COLO829 (cell line): ENCODE measurements at regions not wholly inside any gene's neighbourhood (a gene's known extent, or its start where the extent isn't known, plus 50 kb on each side); places are given as distances from the start of the nearest gene placed in this dataset.

ENCODE experiments used
- DNase-seq: peaks from one replicate; pipeline ENCODE4 v3.0.0; 2012; ENCODE audit warnings: low spot score

DNA sequence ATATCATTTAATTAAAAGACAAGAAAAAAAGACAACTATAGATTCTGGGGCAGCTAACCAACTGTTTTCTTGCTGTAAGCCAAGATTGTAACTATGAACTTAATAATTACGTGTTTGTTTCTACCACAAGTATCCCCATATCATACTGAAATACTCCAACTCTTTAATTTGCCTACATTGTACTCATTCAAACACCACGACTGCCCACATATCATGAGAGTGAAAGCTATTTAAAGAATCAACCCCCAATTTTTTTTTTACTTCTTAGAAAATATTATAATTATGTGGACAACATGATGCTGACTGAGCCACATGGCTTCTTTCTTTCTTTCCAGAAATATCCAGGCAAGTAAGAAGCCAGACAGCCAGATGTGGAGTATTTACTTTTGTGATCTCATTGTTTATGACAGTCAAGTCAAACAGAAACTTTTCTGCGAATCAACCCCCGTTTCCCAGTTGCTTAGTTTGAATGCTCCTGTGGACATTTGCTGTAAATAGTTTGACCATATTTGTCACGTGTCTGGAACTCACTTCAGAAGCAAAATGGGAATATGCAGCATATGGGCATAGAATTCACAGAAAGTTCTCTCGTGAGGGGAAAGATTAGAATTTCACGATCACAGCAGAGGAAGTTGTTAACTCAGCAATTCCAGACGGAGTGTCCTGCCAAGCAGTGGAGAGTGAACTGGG is 126.8 kb upstream of the PSMD7 start:
- DNase-seq = no peak

DNA sequence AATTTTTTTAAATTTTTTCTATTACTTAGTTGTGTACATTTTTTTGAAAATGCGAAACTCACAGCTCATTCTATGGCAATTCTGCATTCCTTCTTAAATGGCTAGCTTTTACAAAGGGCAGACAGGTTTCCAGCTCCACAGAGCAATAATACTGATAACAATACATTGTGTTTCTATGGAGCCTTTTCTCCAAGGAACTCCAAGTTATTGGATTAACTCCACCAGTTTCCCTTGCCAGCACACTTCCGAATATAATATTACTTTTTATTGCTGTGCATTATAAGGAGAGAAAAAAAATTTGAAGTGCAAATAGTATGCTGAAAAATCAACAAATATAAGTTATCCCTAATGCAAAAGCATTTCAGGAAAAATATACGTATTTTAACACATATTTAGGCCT is 127.5 kb upstream of the PSMD7 start:
- DNase-seq = no peak

DNA sequence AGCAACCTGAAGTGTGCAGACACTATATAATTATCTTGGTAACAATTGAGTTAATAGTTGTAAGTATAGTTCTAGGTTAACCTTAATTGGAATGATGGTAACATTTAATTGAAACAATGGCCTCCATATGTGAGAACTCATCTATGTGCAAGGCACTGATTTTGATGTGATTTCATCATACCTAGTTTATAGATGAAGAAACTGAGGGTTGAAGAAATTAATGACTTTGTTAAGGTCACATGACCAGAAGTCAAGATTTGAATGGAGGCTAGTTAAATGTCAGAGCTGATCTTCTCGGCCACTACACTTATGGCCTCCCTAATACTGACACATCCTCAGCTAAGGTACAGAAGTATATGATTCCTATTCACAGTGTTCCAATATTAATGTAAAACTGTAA is 128.2 kb upstream of the PSMD7 start:
- no peak for DNase-seq

- no peak for DNase-seq
Measured at GRCh38 chr16:74166456-74166855, 130.2 kb upstream of the PSMD7 start.

GRCh38 chr16:74165566-74166080 is 131.0 kb upstream of the PSMD7 start:
- DNase-seq = no peak

DNA sequence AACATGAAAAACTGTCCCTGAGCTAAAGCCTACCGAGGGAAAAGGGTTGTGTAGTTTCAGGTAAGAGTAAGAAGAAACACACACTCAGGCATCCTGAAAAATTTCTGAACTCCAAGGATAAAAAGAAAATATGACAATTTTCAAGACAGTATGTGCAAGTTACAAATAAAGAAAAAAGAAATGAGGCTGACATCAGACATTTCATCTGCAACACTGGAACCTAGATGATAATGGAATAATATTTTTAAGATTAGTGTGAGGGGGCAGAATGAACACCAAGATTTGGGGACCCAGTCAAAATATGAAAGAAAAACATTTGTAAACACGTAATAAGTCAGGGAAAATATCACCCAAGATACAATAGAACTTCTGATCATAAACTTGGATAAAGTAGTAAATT is 135.9 kb upstream of the PSMD7 start:
- DNase-seq = no peak

GRCh38 chr16:74153773-74154172 is 142.8 kb upstream of the PSMD7 start:
- DNase-seq = no peak

- no peak for DNase-seq
Measured at GRCh38 chr16:74146643-74147042, 150.0 kb upstream of the PSMD7 start.

DNA sequence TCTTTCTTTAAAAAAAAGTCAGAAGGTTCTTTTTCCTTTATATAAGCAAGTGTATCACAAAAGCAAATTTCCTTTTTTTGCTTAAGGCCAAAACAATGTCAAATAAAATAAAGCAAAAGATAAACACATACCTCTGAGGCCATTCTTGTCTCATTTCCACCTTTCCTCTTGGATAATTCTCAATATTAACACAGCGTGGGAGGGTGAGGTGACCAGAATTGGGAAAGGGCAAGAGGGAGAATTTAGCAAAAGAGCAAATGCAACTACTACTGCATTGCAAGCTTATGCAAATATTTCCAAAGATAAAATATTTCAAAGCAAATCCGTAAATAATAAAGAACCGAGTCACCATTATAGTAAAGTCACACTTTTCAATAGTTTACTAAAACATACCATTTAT is 153.4 kb upstream of the PSMD7 start:
- no peak for DNase-seq

GRCh38 chr16:74141015-74141414 is 155.6 kb upstream of the PSMD7 start:
- DNase-seq = no peak

DNA sequence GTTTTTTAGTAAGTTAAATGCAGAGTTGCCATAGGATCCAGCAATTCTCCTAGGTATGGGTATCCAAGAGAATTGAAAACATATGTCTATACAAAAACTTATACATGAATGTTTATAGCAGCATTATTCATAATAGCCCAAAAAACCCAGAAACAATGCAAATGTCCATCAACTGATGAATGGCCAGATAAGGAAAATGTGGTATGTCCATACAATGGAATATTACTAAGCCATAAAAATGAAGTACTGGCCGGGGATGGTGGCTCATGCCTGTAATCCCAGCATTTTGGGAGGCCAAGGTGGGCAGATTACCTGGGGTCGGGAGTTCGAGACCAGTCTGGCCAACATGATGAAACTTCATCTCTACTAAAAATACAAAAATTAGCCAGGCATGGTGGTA is 156.1 kb upstream of the PSMD7 start:
- DNase-seq = no peak

- no peak for DNase-seq
Measured at GRCh38 chr16:74123826-74124225, 172.8 kb upstream of the PSMD7 start.

DNA sequence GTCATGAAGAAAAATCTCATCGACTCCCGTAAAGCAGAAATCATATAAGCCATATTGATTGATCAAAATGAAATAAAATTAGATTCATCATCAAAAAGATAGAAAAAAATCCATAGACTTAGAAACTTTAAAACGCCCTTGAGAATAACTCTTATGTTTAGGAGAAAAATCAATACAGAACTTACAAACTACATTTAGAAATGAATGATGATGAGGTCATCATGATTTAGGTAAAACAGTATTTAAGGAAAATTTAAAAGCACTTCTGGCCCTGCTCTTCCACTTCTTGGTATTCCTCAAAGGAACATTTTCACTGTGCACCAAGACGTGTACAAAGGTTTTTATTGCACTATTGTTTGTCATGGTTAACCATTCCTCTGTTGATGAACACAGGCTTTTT is 173.4 kb upstream of the PSMD7 start:
- DNase-seq = no peak

DNA sequence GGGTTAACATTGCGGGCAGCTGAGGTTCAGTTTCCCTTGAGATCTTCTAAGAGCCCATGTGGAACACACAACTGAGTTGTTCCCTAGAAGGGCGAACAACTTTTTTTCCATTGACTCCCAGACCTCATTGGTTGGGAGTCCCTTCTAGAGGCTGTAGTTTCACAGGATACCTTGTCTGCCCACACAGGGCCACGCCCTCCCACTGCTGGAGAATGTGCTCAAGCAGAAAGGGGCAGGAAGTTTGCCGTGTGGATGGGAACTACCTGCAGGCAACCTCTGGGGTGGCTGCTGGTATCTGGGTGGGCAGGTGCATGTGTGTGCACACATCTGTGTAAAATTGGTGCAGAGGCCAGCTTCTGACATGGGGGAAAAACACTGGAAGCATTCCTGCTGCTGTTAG is 178.8 kb upstream of the PSMD7 start:
- no peak for DNase-seq

GRCh38 chr16:74113545-74113944 is 183.1 kb upstream of the PSMD7 start:
- no peak for DNase-seq

GRCh38 chr16:74111456-74111982 is 185.1 kb upstream of the PSMD7 start:
- no peak for DNase-seq

DNA sequence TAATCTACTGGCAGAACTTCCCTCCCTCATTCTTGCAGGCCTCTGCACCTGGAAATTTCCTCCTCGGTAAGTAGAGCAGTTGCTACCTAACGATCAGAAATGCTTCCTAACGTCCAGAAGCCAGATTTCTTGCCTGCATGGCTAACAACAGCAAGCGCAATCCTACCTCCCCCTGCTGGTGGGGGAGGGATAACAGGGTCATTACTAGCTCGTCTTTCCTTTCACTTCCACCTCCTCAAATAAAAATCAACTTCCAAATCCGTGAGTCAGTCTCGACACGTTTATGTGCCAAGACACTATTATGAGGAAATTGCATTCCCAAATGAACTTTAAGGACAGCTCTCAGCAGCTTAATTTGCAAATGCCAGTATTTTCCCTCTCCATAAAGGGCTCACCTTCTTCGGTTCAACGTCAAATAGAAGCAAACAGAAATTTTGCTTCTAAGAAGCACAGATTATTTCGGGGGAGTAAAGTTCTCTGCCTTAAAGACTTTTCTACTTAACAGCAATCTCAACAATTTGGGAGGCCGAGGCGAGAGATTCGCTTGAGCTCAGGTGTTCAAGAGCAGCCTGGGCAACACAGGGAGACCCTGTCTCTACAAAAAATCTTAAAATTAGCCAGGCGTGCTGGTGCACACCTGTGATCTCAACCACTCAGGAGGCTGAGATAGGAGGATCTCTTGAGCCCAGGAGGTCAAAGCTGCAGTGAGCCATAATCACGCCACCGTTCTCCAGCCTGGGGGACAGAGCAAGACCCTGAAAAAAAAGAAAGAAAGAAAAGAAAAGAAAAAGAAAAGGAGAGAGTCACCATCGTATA is 188.6 kb upstream of the PSMD7 start:
- DNase-seq = peak; percentile 1

DNA sequence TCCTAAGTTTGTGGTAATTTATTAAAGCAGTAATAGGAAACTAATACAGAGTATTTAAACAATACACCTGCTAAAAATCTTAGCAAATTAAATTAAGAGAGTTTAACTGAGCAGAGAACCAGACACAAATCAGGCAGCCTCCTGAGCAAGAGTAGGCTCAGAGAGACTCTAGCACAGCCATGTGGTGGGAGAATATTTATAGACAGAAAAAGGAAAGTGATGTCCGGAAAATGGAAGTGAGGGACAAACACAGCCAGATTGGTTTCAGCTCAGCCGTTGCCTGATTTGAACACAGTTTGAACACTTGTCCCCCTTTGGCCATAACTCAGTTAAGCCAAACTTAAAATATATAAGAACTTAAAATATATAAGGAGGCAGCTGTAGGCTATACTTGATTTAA is 192.6 kb upstream of the PSMD7 start:
- DNase-seq = no peak

DNA sequence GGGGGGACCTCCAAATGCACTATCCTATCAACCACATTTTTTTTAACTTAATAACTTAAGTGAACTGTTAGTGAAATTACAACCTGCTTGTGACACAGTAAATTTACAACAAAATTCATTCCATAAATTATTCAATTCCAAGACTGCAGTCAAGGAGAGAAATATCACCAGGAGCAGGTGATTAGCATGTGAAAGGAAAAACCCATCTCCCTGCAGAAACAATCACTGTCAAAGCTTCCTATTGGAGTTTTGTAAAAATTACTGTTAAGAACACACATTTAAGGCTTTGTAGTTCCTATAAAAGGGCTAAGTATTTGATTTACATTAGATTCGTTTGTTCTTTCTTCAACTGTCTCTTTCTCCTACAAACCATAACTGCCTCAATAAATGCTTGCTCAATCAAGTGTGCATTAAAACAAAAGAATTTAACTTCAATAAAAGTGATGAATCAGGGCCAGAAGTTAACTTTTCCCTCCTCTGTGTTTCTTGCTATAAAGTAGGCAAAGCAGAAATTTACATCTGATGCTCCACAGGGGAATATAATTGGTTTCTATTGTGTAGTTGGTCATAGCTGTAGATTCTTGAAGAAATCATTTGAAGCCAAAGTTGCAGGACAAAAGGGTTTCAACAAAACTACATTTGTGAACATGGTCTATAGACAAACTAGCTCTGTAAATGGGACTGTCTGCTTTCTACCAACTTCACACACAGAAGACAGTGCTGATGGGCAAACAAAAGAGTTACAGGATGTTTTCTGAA is 195.1 kb upstream of the PSMD7 start:
- no peak for DNase-seq

- DNase-seq = no peak
Measured at GRCh38 chr16:74100395-74101326, 196.0 kb upstream of the PSMD7 start.

- no peak for DNase-seq
Measured at GRCh38 chr16:74099530-74099929, 197.1 kb upstream of the PSMD7 start.
